HCT116 (cell line): ENCODE measurements at regions not wholly inside any gene's neighbourhood (a gene's known extent, or its start where the extent isn't known, plus 50 kb on each side); places are given as distances from the start of the nearest gene placed in this dataset.

Experiments used
- ATAC-seq: fragments of 200-7000 bp; cut with Tn5 transposase; 2 replicates; pipeline ENCODE4 v1.9.1; 2020; ENCODE audit warnings: mild to moderate bottlenecking, moderate library complexity
- BruUV-seq: library from RNA; stranded (reverse); fragments of 400-500 nt; replicated peaks from 2 replicates; lab custom pipeline; 2021; lab: Mats Ljungman, UMichigan
- CTCF ChIA-PET: fragments of 300-600 bp; sonication (Branson Sonifier 250); formaldehyde crosslinking; loops from one replicate; lab custom pipeline; 2021; ENCODE audit warnings: antibody characterized with exemption; lab: Charles Lee
- POLR2A ChIA-PET: fragments of 300-600, 350-600 bp; sonication (Branson Sonifier 250); formaldehyde crosslinking; loops from one replicate; lab custom pipeline; 2021; ENCODE audit warnings: antibody characterized with exemption; lab: Charles Lee
- RAD21 ChIA-PET, 2 experiments: fragments of 300-600 bp; sonication (Branson Sonifier 250); formaldehyde crosslinking; loops; one replicate each; lab custom pipeline; 2023; ENCODE audit warnings: low total read pairs in 2 of 2; ENCODE audit not compliant: uncharacterized antibody in 2 of 2, unreplicated experiment in 2 of 2, low non-redundant PET in 1 of 2; lab: Charles Lee
- DNase-seq: peaks from one replicate; pipeline ENCODE4 v3.0.0-alpha.2; 2010; ENCODE audit warnings: low read depth, low spot score
- H2AFZ ChIP-seq: fragments of 200-600 bp; shearing (Covaris generic), sonication (generic); 2 replicates; pipeline ENCODE4 v1.6.1; 2017; ENCODE audit warnings: low read depth, mixed run types, mixed read lengths, antibody characterized with exemption, low read length; ENCODE audit not compliant: poor library complexity, severe bottlenecking
- H3K27ac ChIP-seq: 2 replicates; pipeline ENCODE4 v1.5.1; 2012; ENCODE audit warnings: low read depth, low read length
- H3K27me3 ChIP-seq: fragments of 200-600 bp; sonication (generic); 2 replicates; pipeline ENCODE4 v1.6.1; 2016; ENCODE audit warnings: mixed run types, low read length, mixed read lengths; ENCODE audit not compliant: insufficient read depth
- H3K36me3 ChIP-seq, 2 experiments: fragments of 200-500 bp in 1 of 2; fragments of 200-600 bp in 1 of 2; sonication (Bioruptor generic) in 1 of 2; sonication (generic) in 1 of 2; 2 replicates each; pipeline versions ENCODE4 v1.5.1 to v1.6.1; 2014 to 2016; ENCODE audit warnings: low read length in 2 of 2, inconsistent platforms in 1 of 2, mixed read lengths in 1 of 2, mixed run types in 1 of 2; ENCODE audit not compliant: insufficient read depth in 2 of 2, control insufficient read depth in 1 of 2
- H3K4me1 ChIP-seq, 2 experiments: fragments of 200-600 bp in 1 of 2; sonication (generic) in 1 of 2; 2 replicates each; pipeline versions ENCODE4 v1.5.1 to v1.6.1; 2012 to 2017; ENCODE audit warnings: low read length in 2 of 2, inconsistent platforms in 1 of 2, mild to moderate bottlenecking in 1 of 2, mixed read lengths in 1 of 2, mixed run types in 1 of 2, moderate library complexity in 1 of 2; ENCODE audit not compliant: insufficient read depth in 2 of 2, control insufficient read depth in 1 of 2
- H3K4me2 ChIP-seq: fragments of 200-600 bp; sonication (generic); 2 replicates; pipeline ENCODE4 v1.6.1; 2017; ENCODE audit warnings: mixed run types, low read length, mixed read lengths
- H3K4me3 ChIP-seq, 2 experiments: fragments of 200-600 bp in 1 of 2; sonication (generic) in 1 of 2; replicated peaks in 1 of 2; 2 replicates each; pipeline ENCODE4 v1.5.1; 2011 to 2016; ENCODE audit warnings: low read length in 2 of 2, control low read depth in 1 of 2, low read depth in 1 of 2, mild to moderate bottlenecking in 1 of 2, mixed read lengths in 1 of 2, mixed run types in 1 of 2
- H3K79me2 ChIP-seq: fragments of 200-600 bp; sonication (generic); 2 replicates; pipeline ENCODE4 v1.6.1; 2017; ENCODE audit warnings: mild to moderate bottlenecking, mixed run types, low read length, moderate library complexity, mixed read lengths; ENCODE audit not compliant: insufficient read depth
- H3K9ac ChIP-seq: fragments of 200-600 bp; sonication (generic); 2 replicates; pipeline ENCODE4 v1.6.1; 2016; ENCODE audit warnings: low read length, mixed read lengths
- H3K9me2 ChIP-seq: fragments of 200-600 bp; sonication (generic), shearing (Covaris generic); 2 replicates; pipeline ENCODE4 v1.6.1; 2017; ENCODE audit warnings: mixed run types, mild to moderate bottlenecking, moderate library complexity; ENCODE audit not compliant: insufficient read depth
- H3K9me3 ChIP-seq, 2 experiments: fragments of 200-500 bp in 1 of 2; fragments of 200-600 bp in 1 of 2; sonication (Bioruptor generic) in 1 of 2; sonication (generic) in 1 of 2; 2 replicates each; pipeline ENCODE4 v1.6.1; 2014 to 2017; ENCODE audit warnings: low read length in 2 of 2, mixed read lengths in 2 of 2, inconsistent platforms in 1 of 2, low read depth in 1 of 2, mild to moderate bottlenecking in 1 of 2, mixed run types in 1 of 2, moderate library complexity in 1 of 2; ENCODE audit not compliant: control insufficient read depth in 1 of 2, insufficient read depth in 1 of 2
- H4K20me1 ChIP-seq: fragments of 200-600 bp; sonication (generic), shearing (Covaris generic); 2 replicates; pipeline ENCODE4 v1.6.1; 2017; ENCODE audit warnings: mixed run types, mild to moderate bottlenecking, moderate library complexity; ENCODE audit not compliant: insufficient read depth
- ATF3 ChIP-seq: IDR thresholded peaks from 2 replicates; pipeline ENCODE4 v1.6.1; 2012
- CEBPB ChIP-seq: IDR thresholded peaks from 2 replicates; pipeline ENCODE4 v1.6.1; 2012; ENCODE audit warnings: low read depth
- CTCF ChIP-seq, 3 experiments: fragments of 200-600 bp in 1 of 3; sonication (generic) in 1 of 3; IDR thresholded peaks in 2 of 3; conservative IDR thresholded peaks in 1 of 3; 2 replicates each; pipeline ENCODE4 v1.5.1; 2012 to 2017; ENCODE audit warnings: low read depth in 2 of 3, low read length in 2 of 3, antibody characterized with exemption in 1 of 3, borderline replicate concordance in 1 of 3, control low read depth in 1 of 3, mild to moderate bottlenecking in 1 of 3, mixed read lengths in 1 of 3, mixed run types in 1 of 3, moderate library complexity in 1 of 3; ENCODE audit not compliant: insufficient read depth in 1 of 3
- EGR1 ChIP-seq: IDR thresholded peaks from 2 replicates; pipeline ENCODE4 v1.6.1; 2012; ENCODE audit warnings: low read depth
- ELF1 ChIP-seq: IDR thresholded peaks from 2 replicates; pipeline ENCODE4 v1.6.1; 2012; ENCODE audit warnings: low read depth, borderline replicate concordance
- EZH2 ChIP-seq: fragments of 200-600 bp; sonication (generic); IDR thresholded peaks from 2 replicates; pipeline ENCODE4 v1.6.1; 2017; ENCODE audit warnings: antibody characterized with exemption, mixed run types
- EZH2phosphoT487 ChIP-seq: fragments of 200-600 bp; IDR thresholded peaks from 2 replicates; pipeline ENCODE4 v1.6.1; 2018; ENCODE audit warnings: antibody characterized with exemption, borderline replicate concordance
- FOSL1 ChIP-seq: IDR thresholded peaks from 2 replicates; pipeline ENCODE4 v1.6.1; 2012; ENCODE audit warnings: low read depth
- POLR2A ChIP-seq: IDR thresholded peaks from 2 replicates; pipeline ENCODE4 v1.7.0; 2011; ENCODE audit warnings: borderline replicate concordance; ENCODE audit not compliant: insufficient read depth, insufficient read length; ENCODE audit errors: extremely low read depth
- POLR2AphosphoS5 ChIP-seq: IDR thresholded peaks from 2 replicates; pipeline ENCODE4 v1.6.1; 2011; ENCODE audit warnings: mild to moderate bottlenecking, low read depth, low read length, moderate library complexity
- RAD21 ChIP-seq: IDR thresholded peaks from 2 replicates; pipeline ENCODE4 v1.6.1; 2012; ENCODE audit warnings: low read depth, mild to moderate bottlenecking
- SP1 ChIP-seq: IDR thresholded peaks from 2 replicates; pipeline ENCODE4 v1.6.1; 2012; ENCODE audit warnings: low read depth
- SRF ChIP-seq: IDR thresholded peaks from 2 replicates; pipeline ENCODE4 v1.6.1; 2012; ENCODE audit warnings: low read depth
- YY1 ChIP-seq: IDR thresholded peaks from 2 replicates; pipeline ENCODE4 v1.6.1; 2011; ENCODE audit warnings: low read length, low read depth, moderate library complexity, mild to moderate bottlenecking; ENCODE audit not compliant: insufficient replicate concordance; ENCODE audit errors: extremely low read depth
- intact Hi-C: fragments of 100-400 bp; cut with micrococcal nuclease; formaldehyde crosslinking; loops from 2 replicates; pipeline ENCODE4 v1.10.0; 2022

GRCh38 chr5:159800131-159800840, 116.0 kb upstream of the ADRA1B start:
- Histone ChIP-seq H3K27ac (no peak overlapping the region), H3K9me2 (no peaks in the 10 kb centered on the region), H3K9me3 (no peaks in the 10 kb centered on the region), H3K79me2 (no peaks in the 10 kb centered on the region), H3K27me3 (no peaks in the 10 kb centered on the region), H2AFZ (no peak overlapping the region), H4K20me1 (no peaks in the 10 kb centered on the region), H3K4me3 (no peak overlapping the region), H3K9ac (no peak overlapping the region), H3K4me1 (no peaks in the 10 kb centered on the region), H3K36me3 (no peaks in the 10 kb centered on the region), H3K4me2 (no peak overlapping the region)
- ATAC-seq (no peak), DNase-seq (no peak)
- intact Hi-C loops, result no loop called here
- POLR2A ChIA-PET, result no interaction called here
- no TSS peak for BruUV-seq
- CTCF ChIA-PET, result no interaction called here
- TF ChIP-seq POLR2A (no peak), YY1 (no peak), POLR2AphosphoS5 (no peak), SP1 (no peak), ATF3 (no peak), ELF1 (no peak), SRF (no peak), RAD21 (no peak), FOSL1 (no peak), EGR1 (no peak), EZH2phosphoT487 (no peak), CTCF (IDR thresholded peaks at IDR 0.05 in 2 of 3, conservative IDR thresholded peaks at IDR 0.05 in 1 of 3; ENCODE audit: borderline replicate concordance in 1 of 3, insufficient read depth in 1 of 3, low read depth in 2 of 3, low read length in 2 of 3) (no peak), EZH2 (no peak), CEBPB (no peak)
- RAD21 ChIA-PET, result no interaction called here
